Islet of Langerhans (tissue), 1 donor: ENCODE measurements at regions not wholly inside any gene's neighbourhood (a gene's known extent, or its start where the extent isn't known, plus 50 kb on each side); places are given as distances from the start of the nearest gene placed in this dataset.
"Not testable (repeated sequence)": the region's sequence is repeated elsewhere in the genome, so short reads cannot be mapped to it uniquely, and the experiment has no call there.

Source experiments
- FAIRE-seq: peaks from one replicate; lab custom pipeline; 2011; peaks lifted over from hg19 to GRCh38; lab: Jason Lieb, UNC

DNA sequence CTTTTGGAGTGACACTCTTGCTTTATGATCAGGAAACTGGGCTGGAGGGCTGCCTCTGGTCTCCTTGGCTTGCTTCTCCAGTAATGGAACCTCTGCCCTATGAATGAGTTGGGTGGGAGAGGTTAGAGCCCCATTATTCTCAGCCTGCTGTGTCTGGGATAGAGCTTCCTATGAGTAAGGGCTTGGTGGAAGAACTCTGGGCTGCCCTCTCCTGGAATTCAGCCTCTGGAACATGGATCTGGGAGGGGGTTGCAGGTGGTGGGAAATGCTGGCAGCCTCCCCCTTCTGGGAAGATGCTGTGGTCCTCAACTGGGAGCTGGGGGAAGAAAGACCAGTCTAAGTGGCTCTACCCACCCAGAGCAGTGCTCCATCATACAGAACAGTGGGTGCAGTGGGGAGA, 81.8 kb upstream of the SYN3 start:
- FAIRE-seq = no peak

DNA sequence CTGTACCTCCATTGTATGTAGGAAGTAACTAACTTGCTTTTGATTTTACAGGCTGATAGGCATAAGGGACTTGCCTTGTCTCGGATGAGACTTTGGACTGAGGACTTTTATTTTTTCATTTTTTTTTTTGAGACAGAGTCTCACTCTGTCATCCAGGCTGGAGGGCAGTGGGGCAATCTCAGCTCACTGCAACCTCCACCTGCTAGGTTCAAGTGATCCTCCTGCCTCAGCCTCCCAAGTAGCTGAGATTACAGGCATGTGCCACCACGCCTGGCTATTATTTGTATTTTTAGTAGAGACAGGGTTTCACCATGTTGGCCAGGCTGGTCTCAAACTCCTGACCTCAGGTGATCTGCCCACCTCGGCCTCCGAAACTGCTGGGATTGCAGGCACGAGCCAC, 80.2 kb upstream of the SYN3 start:
- FAIRE-seq = not testable (repeated sequence)

DNA sequence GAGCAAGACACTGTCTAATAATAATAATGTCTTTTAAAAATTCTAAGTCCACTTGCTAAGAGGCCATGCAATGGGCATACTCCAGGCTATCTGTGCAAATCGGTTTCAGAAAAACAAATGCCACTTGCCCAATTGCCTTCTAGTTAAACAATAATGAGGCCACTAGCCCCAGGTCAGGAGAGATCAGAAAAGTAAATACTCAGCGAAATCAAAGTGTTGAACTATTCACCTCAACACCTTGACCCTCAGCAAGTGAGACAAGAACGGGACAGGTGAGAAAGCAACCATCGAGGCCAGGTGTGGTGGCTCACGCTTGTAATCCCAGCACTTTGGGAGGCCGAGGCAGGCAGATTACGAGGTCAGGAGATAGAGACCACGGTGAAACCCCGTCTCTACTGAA, 72.3 kb upstream of the SYN3 start:
- no peak for FAIRE-seq

DNA sequence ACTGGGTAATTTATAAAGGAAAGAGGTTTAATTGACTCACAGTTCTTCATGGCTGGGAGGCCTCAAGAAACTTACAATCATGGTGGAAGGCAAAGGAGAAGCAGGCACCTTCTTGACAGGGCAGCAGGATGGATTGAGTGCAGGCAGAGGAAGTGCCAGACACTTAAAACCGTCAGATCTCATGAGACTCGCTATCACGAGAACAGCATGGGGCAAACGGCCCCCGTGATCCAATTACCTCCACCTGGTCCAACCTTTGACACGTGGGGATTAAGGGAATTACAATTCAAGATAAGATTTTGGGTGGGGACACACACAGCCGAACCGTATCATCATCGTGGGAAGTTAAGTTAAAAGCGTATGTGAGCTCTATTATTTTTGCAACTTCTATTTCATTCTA, 71.4 kb upstream of the SYN3 start:
- no peak for FAIRE-seq

DNA sequence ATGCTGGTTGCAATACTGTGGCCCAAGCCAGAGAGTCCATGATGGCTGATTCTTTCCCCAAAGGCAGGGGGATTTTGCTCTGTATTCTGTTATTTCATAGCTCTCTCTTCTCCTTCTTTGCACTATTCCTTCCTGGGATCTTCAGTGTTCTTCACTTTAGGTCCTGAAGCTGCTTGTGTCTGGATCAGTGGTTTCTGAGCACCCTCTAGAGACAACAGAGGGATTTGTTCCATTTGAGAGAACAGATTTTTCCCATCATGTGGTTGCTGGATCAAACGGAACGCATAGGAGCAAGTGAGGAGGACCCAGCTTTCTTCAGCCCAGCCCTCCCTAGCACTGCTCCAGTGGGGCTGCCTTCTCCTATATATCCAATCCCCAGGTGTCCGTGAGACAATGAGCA, 68.7 kb upstream of the SYN3 start:
- no peak for FAIRE-seq

DNA sequence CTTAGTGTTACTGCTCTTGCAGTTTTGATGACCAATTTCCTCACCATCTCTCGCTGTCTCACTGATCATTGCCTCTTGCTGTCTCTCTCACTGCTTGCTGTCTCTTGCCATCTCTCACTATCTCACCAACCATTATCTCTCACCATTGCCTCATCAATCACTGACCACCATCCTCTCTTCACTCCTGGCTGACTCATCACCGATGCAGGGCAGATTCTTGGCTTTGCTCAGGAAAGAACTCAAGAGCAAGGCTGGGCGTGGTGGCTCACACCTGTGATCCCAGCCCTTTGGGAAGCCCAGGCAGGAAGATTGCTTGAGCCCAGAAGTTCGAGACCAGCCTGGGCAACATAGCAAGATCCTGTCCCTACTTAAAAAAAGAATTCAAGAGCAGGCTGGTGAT, 66.3 kb upstream of the SYN3 start:
- FAIRE-seq = no peak

DNA sequence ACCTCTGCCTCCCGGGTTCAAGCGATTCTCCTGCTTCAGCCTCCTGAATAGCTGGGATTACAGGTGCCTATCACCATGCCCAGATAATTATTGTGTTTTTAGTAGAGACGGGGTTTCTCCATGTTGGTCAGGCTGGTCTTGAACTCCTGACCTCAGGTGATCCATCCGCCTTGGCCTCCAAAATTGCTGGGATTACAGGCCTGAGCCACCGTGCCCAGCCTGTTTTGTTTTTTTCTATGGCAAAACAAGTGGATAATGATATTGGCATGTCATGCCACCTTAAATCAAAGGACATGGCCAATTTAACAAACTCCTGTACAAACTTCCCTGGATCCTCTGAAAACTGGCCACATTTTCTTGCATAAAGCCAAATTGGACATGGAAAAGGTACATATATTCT, 64.3 kb upstream of the SYN3 start:
- peak; percentile 100 for FAIRE-seq

DNA sequence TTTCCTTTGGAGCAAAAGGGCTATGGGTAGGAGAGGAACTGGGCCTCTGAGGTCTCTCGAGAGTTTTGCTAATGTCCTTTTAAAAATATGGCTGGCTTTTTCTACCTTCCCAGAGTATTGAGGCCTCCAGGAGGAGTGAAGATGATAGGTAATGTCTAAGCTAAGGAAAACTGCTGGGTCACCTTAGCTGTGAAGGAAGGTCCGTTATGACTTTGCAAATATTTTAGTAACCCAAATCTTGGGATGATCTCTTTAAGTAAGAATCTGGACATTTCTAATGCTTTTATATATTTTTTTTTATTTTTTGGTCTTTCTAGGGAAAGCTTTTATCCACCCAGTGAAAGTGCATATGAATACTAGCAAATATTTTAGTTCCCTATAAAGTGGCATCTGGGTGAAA, 60.9 kb upstream of the SYN3 start:
- FAIRE-seq = no peak

DNA sequence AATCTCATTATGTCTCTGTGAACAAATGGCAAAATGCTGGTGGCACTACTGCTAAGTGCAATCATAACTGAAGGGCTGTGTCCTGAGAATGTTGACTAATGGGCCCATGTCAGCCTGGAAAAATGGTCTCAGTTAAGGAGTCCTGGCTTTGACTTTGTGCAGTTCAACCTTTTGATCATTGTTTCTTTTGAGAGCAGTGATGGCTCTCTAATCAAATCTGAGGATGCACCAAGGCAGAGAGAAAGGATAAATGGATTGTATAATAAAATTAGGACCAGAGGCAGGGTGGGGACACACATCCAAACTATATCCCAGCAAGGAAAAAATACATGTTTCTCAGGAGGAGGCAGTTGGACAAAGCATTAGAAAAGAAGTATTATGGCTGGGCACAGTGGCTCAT, 59.6 kb upstream of the SYN3 start:
- FAIRE-seq = no peak

DNA sequence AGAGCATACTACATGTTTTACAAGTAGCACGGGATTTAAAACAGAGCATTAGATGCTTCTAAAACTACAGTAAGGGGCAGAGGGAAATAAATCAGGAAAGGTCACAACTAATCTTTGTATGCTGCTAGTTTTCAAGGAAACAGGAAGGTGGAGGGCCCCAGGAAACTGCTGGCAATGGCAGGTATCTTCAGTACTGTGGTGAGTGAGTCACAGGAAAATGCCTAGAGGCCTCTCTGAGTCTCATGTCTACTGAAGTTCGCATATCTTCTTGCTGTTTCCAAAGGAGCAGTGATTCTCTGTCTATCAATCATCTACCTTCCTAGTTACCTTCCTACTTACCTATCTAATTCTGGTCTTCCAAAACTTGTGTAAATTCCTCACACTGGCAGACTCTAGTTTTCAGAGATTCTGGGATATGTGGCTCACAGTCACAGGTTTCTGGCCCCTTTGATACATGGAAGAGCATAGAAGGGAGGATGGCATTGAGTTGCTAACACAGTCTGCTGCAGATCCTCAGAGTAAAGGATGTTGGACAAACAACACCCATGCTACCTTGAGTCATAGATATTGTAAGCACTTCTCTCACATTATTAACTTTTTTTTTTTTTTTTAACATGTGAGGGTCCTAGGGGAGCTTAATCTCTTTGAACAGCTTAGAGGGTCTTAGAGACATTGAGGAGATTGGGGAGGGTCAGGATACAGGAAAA, 58.8 kb upstream of the SYN3 start:
- FAIRE-seq = no peak

DNA sequence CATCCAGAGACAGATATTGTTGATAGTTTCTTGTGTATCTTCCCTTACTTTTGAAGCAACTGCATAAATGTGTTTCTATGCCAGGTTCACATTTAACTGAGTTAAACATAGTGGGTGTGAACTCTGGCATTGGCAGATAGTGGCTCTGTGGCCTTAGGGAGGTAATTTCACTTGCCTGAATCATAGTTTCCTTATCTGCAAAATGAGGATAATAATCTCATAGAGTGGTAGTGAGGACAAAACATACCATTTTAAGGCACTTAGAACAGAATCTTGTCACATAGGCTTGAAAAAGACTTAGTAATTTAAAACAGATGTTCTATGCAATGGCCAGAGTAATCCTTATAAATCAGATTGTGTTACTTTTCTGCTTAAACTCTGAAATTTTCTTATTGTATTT, 56.4 kb upstream of the SYN3 start:
- no peak for FAIRE-seq

DNA sequence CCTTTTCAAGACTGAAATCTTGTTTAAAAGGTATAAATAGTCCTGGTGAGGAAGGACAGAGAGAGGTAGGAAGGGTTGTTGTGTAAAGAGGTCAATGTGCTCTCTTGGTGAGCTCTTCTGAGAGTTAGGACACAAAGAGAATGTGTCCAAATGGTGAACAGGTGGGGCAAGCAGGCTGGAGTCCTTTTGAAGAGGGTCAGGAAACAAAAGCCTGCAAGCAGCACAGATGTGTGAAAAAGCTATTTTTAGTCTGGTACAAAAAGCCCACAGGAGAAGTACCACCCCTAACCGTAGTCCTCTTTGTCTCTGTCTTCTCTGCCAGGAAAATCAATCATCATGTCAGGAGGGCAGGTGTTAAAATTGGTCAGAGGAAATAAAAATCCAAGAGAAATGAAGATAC, 54.4 kb upstream of the SYN3 start:
- FAIRE-seq = no peak

DNA sequence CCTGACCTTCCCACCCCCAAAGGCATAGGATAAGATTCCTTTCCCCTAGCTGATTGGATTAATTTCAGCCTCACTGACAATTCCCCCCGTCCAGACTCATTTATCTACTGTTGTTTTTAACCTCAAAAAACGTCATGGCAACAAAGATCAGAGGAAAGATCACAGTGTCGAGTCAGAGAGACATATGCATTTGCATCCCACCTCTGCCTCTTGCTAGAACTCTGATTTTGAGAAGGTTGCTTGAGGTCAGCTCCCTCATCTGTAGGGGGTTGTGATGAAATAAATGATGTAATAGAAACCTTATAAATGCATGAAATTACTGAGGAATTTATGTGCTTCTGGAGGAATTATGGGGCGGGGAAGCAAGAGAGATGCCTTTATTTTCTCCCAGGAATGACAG, 53.3 kb upstream of the SYN3 start:
- no peak for FAIRE-seq

DNA sequence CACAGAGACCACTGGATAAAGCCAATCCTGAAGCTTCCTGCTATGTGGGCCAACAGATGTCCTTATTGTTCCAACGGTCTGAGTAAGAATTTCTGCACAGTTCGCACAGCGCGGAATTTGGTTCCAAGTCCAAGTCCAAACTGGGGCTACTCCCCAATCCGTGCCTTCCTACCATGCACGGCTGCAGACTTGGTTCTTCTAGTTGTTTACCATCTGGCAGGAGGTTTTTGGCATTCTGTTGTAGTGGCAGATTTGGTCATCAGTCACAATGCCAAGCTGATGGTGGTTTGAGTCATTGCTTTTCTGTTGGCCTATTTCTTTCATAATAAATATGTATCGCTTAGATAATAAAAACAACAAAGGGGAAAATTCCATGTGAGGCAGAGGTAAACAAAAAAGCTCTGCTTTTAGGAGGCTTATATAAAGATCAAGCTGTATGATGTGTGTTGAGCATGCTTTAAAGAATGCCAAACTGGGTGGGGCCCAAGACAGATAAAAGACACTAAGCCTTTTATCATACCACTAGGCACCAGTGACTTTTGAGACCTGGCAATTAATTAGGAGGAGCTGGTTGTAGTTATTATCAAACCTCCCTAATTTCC, 52.5 kb upstream of the SYN3 start:
- FAIRE-seq = no peak

DNA sequence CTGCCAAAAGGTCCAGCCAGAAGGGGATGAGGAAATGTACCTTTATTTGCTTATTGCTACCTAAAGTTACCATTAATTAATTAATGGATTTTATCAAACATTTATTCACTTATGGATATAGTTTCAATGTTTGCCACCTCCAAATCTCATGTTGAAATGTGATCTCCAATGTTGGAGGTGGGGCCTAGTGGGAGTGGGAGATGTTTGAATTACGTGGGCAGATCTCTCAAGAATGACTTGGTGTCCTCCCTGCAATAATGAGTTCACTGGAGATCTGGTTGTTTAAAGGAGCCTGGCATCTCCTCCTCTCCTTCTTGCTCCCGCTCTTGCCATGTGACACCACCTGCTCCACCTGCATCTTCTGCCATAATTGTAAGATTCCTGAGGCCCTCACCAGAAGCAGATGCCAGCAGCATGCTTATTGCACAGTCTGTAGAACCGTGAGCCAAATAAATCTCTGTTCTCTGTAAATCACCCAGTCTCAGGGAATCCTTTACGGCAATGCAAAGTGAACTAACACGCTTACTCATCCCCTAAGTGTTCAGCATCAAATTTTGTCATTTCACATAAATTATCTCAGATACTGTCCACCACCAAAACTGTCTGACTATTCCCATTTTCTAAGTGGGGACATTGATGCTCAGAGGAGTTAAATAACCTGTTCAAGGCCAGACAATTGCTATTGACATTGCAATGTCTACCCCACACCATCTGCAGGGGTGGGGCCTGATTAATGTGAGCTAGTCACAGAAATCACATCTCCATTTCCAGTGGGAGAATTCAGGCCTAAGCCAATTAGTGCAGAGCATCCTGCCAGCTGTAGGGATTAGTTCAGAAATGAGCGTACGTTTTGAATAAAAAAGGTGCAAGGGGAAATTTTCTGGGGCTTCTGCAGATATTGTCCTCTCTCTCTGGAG, 51.6 kb upstream of the SYN3 start:
- FAIRE-seq = no peak

DNA sequence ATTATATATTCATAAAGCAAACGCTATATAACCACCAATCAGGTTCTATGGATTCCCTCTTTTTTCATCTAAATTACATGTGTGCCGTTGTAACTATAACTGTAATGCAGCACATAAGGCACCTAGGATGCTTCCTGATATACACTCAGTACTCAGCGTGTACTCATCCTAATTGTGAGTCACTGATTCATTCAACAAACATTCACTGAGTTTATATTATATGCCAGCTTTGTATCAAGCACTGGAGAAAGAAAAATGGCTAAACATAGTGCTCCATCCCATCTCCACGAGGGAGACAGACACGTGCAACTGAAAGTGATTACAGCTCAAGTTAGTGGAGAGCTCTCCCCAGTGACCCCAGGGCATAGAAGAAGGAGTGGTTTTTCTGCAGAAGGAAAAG, 49.9 kb upstream of the SYN3 start:
- no peak for FAIRE-seq
